ENCODE measurements at regions not wholly inside any gene's neighbourhood (a gene's known extent, or its start where the extent isn't known, plus 50 kb on each side); places are given as distances from the start of the nearest gene placed in this dataset.

- Histone ChIP-seq H3K9me3 (ENCODE audit: control insufficient read depth, insufficient read depth, low read depth, low read length) (no peaks in the 10 kb centered on the region), H3K36me3 (ENCODE audit: control insufficient read depth, insufficient read depth, low read length) (no peaks in the 10 kb centered on the region), H3K4me2 (ENCODE audit: extremely low read depth, insufficient read depth, low read length) (no peak overlapping the region), H3K4me3 (replicated peaks in 1 of 4; ENCODE audit: control extremely low read depth in 1 of 4, insufficient read depth in 1 of 4, low read depth in 3 of 4, low read length in 4 of 4) (no peak overlapping the region), H3K27me3 (ENCODE audit: control insufficient read depth, insufficient read depth, low read length) (no peaks in the 10 kb centered on the region), H4K20me1 (ENCODE audit: control insufficient read depth, extremely low read depth, insufficient read depth, low read length) (no peaks in the 10 kb centered on the region), H3K27ac (ENCODE audit: insufficient read depth, low read length) (no peak overlapping the region), H2AFZ (ENCODE audit: low read length) (no peak overlapping the region), H3K9ac (ENCODE audit: insufficient read depth, low read length) (no peak overlapping the region), H3K4me1 (ENCODE audit: control insufficient read depth, extremely low read depth, insufficient read depth, low read length) (no peaks in the 10 kb centered on the region), H3K79me2 (ENCODE audit: control insufficient read depth, insufficient read depth, low read length) (no peaks in the 10 kb centered on the region)
- TF ChIP-seq CTCF (conservative IDR thresholded peaks at IDR 0.05 in 1 of 2, IDR thresholded peaks at IDR 0.05 in 1 of 2; ENCODE audit: low read depth in 1 of 2, low read length in 2 of 2) (no peak), EZH2 (IDR thresholded peaks at IDR 0.05; ENCODE audit: low read length, missing control alignments) (no peak)
- no peak for DNase-seq (ENCODE audit: low read depth in 2 of 2)
Measured at GRCh38 chr2:13104723-13105122, 388.0 kb downstream of the TRIB2 start.

- H3K79me2 ChIP-seq (ENCODE audit: control insufficient read depth, insufficient read depth, low read length): no peaks in the 10 kb centered on the region
- no peak for DNase-seq (ENCODE audit: low read depth in 2 of 2)
- H3K9ac ChIP-seq (ENCODE audit: insufficient read depth, low read length): no peak overlapping the region
- no peaks in the 10 kb centered on the region for H4K20me1 ChIP-seq (ENCODE audit: control insufficient read depth, extremely low read depth, insufficient read depth, low read length)
- H3K27ac ChIP-seq (ENCODE audit: insufficient read depth, low read length): no peak overlapping the region
- H3K36me3 ChIP-seq (ENCODE audit: control insufficient read depth, insufficient read depth, low read length): no peaks in the 10 kb centered on the region
- no peaks in the 10 kb centered on the region for H3K27me3 ChIP-seq (ENCODE audit: control insufficient read depth, insufficient read depth, low read length)
- H3K4me2 ChIP-seq (ENCODE audit: extremely low read depth, insufficient read depth, low read length): no peak overlapping the region
- no peak overlapping the region for H2AFZ ChIP-seq (ENCODE audit: low read length)
- no peaks in the 10 kb centered on the region for H3K9me3 ChIP-seq (ENCODE audit: control insufficient read depth, insufficient read depth, low read depth, low read length)
- TF ChIP-seq CTCF (conservative IDR thresholded peaks at IDR 0.05 in 1 of 2, IDR thresholded peaks at IDR 0.05 in 1 of 2; ENCODE audit: low read depth in 1 of 2, low read length in 2 of 2) (no peak), EZH2 (IDR thresholded peaks at IDR 0.05; ENCODE audit: low read length, missing control alignments) (no peak)
- H3K4me3 ChIP-seq (replicated peaks in 1 of 4; ENCODE audit: control extremely low read depth in 1 of 4, insufficient read depth in 1 of 4, low read depth in 3 of 4, low read length in 4 of 4): no peak overlapping the region
- no peaks in the 10 kb centered on the region for H3K4me1 ChIP-seq (ENCODE audit: control insufficient read depth, extremely low read depth, insufficient read depth, low read length)
Measured at GRCh38 chr2:13106302-13106701, 389.6 kb downstream of the TRIB2 start.

- Histone ChIP-seq H4K20me1 (ENCODE audit: control insufficient read depth, extremely low read depth, insufficient read depth, low read length) (no peaks in the 10 kb centered on the region), H2AFZ (ENCODE audit: low read length) (no peak overlapping the region), H3K27ac (ENCODE audit: insufficient read depth, low read length) (no peak overlapping the region), H3K9ac (ENCODE audit: insufficient read depth, low read length) (no peak overlapping the region), H3K4me3 (replicated peaks in 1 of 4; ENCODE audit: control extremely low read depth in 1 of 4, insufficient read depth in 1 of 4, low read depth in 3 of 4, low read length in 4 of 4) (no peak overlapping the region), H3K27me3 (ENCODE audit: control insufficient read depth, insufficient read depth, low read length) (no peaks in the 10 kb centered on the region), H3K9me3 (ENCODE audit: control insufficient read depth, insufficient read depth, low read depth, low read length) (no peaks in the 10 kb centered on the region), H3K4me2 (ENCODE audit: extremely low read depth, insufficient read depth, low read length) (no peak overlapping the region), H3K79me2 (ENCODE audit: control insufficient read depth, insufficient read depth, low read length) (no peaks in the 10 kb centered on the region), H3K4me1 (ENCODE audit: control insufficient read depth, extremely low read depth, insufficient read depth, low read length) (no peaks in the 10 kb centered on the region), H3K36me3 (ENCODE audit: control insufficient read depth, insufficient read depth, low read length) (no peaks in the 10 kb centered on the region)
- DNase-seq (ENCODE audit: low read depth in 2 of 2): no peak
- TF ChIP-seq EZH2 (IDR thresholded peaks at IDR 0.05; ENCODE audit: low read length, missing control alignments) (no peak), CTCF (conservative IDR thresholded peaks at IDR 0.05 in 1 of 2, IDR thresholded peaks at IDR 0.05 in 1 of 2; ENCODE audit: low read depth in 1 of 2, low read length in 2 of 2) (no peak)
Measured at GRCh38 chr2:13109516-13109915, 392.8 kb downstream of the TRIB2 start.
